DOHH2 (cell line): ENCODE measurements at regions not wholly inside any gene's neighbourhood (a gene's known extent, or its start where the extent isn't known, plus 50 kb on each side); places are given as distances from the start of the nearest gene placed in this dataset.

Experiments used
- H3F3A ChIP-seq: fragments of 200-600 bp; sonication (generic), shearing (Covaris generic); 2 replicates; pipeline ENCODE4 v1.6.0; 2016; ENCODE audit warnings: antibody characterized with exemption, mild to moderate bottlenecking; ENCODE audit not compliant: control insufficient read depth, insufficient read depth
- H3K27ac ChIP-seq: fragments of 200-600 bp; sonication (generic); 2 replicates; pipeline ENCODE4 v1.5.1; 2014; ENCODE audit warnings: low read depth, mild to moderate bottlenecking, low read length, moderate library complexity
- H3K27me3 ChIP-seq: fragments of 200-600 bp; sonication (generic); 2 replicates; pipeline ENCODE4 v1.6.1; 2014; ENCODE audit warnings: mild to moderate bottlenecking, low read length, mixed read lengths; ENCODE audit not compliant: control insufficient read depth
- H3K36me3 ChIP-seq: fragments of 200-600 bp; sonication (generic); 2 replicates; pipeline ENCODE4 v1.6.1; 2014; ENCODE audit warnings: mild to moderate bottlenecking, low read length, moderate library complexity, mixed read lengths; ENCODE audit not compliant: control insufficient read depth
- H3K4me1 ChIP-seq: fragments of 200-600 bp; sonication (generic); 2 replicates; pipeline ENCODE4 v1.6.1; 2014; ENCODE audit warnings: mild to moderate bottlenecking, low read length, mixed read lengths; ENCODE audit not compliant: control insufficient read depth
- H3K4me2 ChIP-seq: fragments of 200-600 bp; sonication (generic); 2 replicates; pipeline ENCODE4 v1.6.0; 2014; ENCODE audit warnings: mild to moderate bottlenecking, low read length, moderate library complexity
- H3K4me3 ChIP-seq: fragments of 200-600 bp; sonication (generic); 2 replicates; pipeline ENCODE4 v1.5.1; 2014; ENCODE audit warnings: mild to moderate bottlenecking, low read length, mixed read lengths
- H3K79me2 ChIP-seq: fragments of 200-600 bp; sonication (generic); 2 replicates; pipeline ENCODE4 v1.6.1; 2014; ENCODE audit warnings: mild to moderate bottlenecking, low read length, mixed read lengths; ENCODE audit not compliant: control insufficient read depth
- H3K9me2 ChIP-seq: fragments of 200-600 bp; sonication (generic); replicated peaks from 2 replicates; pipeline ENCODE4 v1.6.1; 2014; ENCODE audit warnings: mild to moderate bottlenecking, low read length, mixed read lengths; ENCODE audit not compliant: control insufficient read depth
- H3K9me3 ChIP-seq: fragments of 200-600 bp; sonication (generic); 2 replicates; pipeline ENCODE4 v1.6.1; 2014; ENCODE audit warnings: antibody characterized with exemption, low read length, mixed read lengths; ENCODE audit not compliant: control insufficient read depth, insufficient read depth
- H4K20me1 ChIP-seq: fragments of 200-600 bp; sonication (generic); 2 replicates; pipeline ENCODE4 v1.6.0; 2014; ENCODE audit warnings: low read depth, mild to moderate bottlenecking, antibody characterized with exemption, low read length, moderate library complexity; ENCODE audit not compliant: control insufficient read depth, insufficient read depth
- EZH2phosphoT487 ChIP-seq: fragments of 200-600 bp; sonication (generic); IDR thresholded peaks from 2 replicates; pipeline ENCODE4 v1.6.1; 2017; ENCODE audit warnings: borderline replicate concordance, mild to moderate bottlenecking, antibody characterized with exemption, low read length, moderate library complexity, mixed read lengths
- TF ChIP-seq, protein P1 (sequence below): fragments of 200-600 bp; sonication (generic); IDR thresholded peaks from one replicate; pipeline ENCODE4 v1.5.1; 2014; ENCODE audit warnings: antibody characterized with exemption, mild to moderate bottlenecking, low read depth, low read length; ENCODE audit not compliant: poor library complexity, severe bottlenecking

DNA sequence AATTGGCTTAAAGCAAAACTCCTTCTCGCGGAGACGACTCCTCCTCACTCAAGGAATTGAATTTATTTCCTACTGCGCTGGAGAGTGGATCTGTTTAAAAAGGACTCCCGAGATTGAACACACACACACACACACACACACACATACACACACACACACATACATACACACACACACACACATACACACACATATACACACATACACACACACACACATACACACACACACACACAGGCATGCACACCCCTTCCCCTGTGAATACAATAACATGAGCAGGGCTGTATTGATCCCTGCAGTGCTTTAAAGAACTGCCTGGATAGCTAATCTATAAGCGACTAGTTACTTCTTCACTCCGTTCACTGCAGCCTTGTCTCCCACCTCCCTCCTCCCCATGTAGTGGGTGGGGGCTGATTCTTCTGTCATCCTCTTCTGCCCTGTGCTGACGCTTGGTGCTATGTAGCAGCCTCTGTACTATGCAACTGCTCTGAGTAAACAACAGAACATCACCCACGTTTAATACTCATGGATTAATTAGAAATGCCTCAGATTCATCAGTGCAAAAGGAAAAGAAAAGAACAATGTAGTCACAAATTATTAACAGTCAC lies 549.0 kb downstream of the CDH26 start:
- TF ChIP-seq EZH2phosphoT487, result no peak
- TF ChIP-seq, protein P1, sequence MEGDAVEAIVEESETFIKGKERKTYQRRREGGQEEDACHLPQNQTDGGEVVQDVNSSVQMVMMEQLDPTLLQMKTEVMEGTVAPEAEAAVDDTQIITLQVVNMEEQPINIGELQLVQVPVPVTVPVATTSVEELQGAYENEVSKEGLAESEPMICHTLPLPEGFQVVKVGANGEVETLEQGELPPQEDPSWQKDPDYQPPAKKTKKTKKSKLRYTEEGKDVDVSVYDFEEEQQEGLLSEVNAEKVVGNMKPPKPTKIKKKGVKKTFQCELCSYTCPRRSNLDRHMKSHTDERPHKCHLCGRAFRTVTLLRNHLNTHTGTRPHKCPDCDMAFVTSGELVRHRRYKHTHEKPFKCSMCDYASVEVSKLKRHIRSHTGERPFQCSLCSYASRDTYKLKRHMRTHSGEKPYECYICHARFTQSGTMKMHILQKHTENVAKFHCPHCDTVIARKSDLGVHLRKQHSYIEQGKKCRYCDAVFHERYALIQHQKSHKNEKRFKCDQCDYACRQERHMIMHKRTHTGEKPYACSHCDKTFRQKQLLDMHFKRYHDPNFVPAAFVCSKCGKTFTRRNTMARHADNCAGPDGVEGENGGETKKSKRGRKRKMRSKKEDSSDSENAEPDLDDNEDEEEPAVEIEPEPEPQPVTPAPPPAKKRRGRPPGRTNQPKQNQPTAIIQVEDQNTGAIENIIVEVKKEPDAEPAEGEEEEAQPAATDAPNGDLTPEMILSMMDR, result no peak
- H3K27me3 ChIP-seq, result no peaks in the 10 kb centered on the region
- H4K20me1 ChIP-seq, result no peaks in the 10 kb centered on the region

DNA sequence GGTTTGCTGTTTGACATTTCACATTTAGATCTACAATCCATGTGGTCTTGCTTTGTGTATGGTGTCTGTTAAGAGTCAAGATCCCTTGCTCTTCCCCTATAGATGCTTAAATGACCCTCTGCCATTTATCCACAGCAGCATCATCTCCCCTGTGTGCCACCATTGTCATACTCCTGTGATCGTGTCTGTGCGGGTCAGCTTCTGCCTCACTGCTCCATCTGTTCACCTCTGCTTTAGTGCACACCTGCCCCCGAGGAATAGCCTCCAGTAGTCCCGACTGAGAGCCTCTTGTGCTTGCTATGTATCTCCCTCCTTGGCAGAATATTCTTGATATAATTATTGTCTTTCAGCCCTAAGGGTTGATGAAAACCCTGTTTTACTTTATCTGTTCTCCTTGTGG lies 551.2 kb downstream of the CDH26 start:
- H3K27me3 ChIP-seq, result no peaks in the 10 kb centered on the region
- no peaks in the 10 kb centered on the region for H3K9me3 ChIP-seq
- no peaks in the 10 kb centered on the region for H3K36me3 ChIP-seq
- H4K20me1 ChIP-seq, result no peaks in the 10 kb centered on the region
- H3K4me1 ChIP-seq, result no peaks in the 10 kb centered on the region
- TF ChIP-seq EZH2phosphoT487, result no peak
- TF ChIP-seq, protein P1, result no peak
- no peaks in the 10 kb centered on the region for H3K9me2 ChIP-seq
- H3F3A ChIP-seq, result no peaks in the 10 kb centered on the region
- no peaks in the 10 kb centered on the region for H3K79me2 ChIP-seq
- no peak overlapping the region for H3K4me2 ChIP-seq
- no peak overlapping the region for H3K4me3 ChIP-seq
- no peak overlapping the region for H3K27ac ChIP-seq

More for the DNA sequence above, 549.0 kb downstream of the CDH26 start:
- Histone ChIP-seq H3K4me3 (no peak overlapping the region), H3K36me3 (no peaks in the 10 kb centered on the region), H3K79me2 (no peaks in the 10 kb centered on the region), H3F3A (no peaks in the 10 kb centered on the region), H3K4me1 (no peaks in the 10 kb centered on the region), H3K27ac (no peak overlapping the region), H3K9me3 (no peaks in the 10 kb centered on the region), H3K4me2 (no peak overlapping the region), H3K9me2 (no peaks in the 10 kb centered on the region)

DNA sequence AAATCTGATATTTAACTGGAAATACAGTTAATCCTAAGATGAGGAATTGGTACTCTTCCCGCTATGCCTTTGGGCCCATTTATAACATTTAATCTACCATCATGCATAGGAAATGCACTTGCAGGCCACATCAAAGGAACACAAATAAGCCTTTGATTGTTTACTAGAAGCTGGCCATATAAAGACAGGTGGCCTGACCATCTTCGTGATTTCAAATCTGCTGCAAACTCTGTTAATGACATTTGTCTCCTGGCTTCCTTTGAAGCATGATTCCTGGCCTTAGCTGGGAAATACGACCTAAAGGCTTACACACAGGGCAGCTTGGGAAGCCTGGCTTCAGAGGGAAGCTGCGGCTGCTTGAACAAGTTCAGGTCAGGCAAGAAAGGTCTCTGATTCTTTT lies 552.1 kb downstream of the CDH26 start:
- no peaks in the 10 kb centered on the region for H4K20me1 ChIP-seq
- no peak overlapping the region for H3K27ac ChIP-seq
- no peak overlapping the region for H3K4me3 ChIP-seq
- no peak overlapping the region for H3K4me2 ChIP-seq
- H3K27me3 ChIP-seq, result no peaks in the 10 kb centered on the region
- no peaks in the 10 kb centered on the region for H3K9me2 ChIP-seq
- H3F3A ChIP-seq, result no peaks in the 10 kb centered on the region
- no peaks in the 10 kb centered on the region for H3K79me2 ChIP-seq
- H3K4me1 ChIP-seq, result no peaks in the 10 kb centered on the region
- no peaks in the 10 kb centered on the region for H3K9me3 ChIP-seq
- TF ChIP-seq, protein P1, result no peak
- no peak for TF ChIP-seq EZH2phosphoT487
- no peaks in the 10 kb centered on the region for H3K36me3 ChIP-seq
